Esophagus squamous epithelium (tissue), 5 donors: ENCODE measurements at regions not wholly inside any gene's neighbourhood (a gene's known extent, or its start where the extent isn't known, plus 50 kb on each side); places are given as distances from the start of the nearest gene placed in this dataset.

Source experiments
- DNase-seq: peaks from one replicate; lab custom pipeline; 2025; lab: John Stamatoyannopoulos, UW
- H3K27ac ChIP-seq, 4 donors: fragments of 200-600 bp; sonication (generic); one replicate each; pipeline ENCODE4 v1.5.1; 2016 to 2019; ENCODE audit warnings: mild to moderate bottlenecking in 1 of 4
- H3K27me3 ChIP-seq, 4 donors: fragments of 200-600 bp; sonication (generic); 1 replicate in 3 of 4; 2 replicates in 1 of 4; pipeline versions ENCODE4 v1.5.1 to v1.6.0; 2017 to 2021; ENCODE audit warnings: antibody characterized with exemption in 1 of 4
- H3K36me3 ChIP-seq, 3 donors: fragments of 200-600 bp; sonication (generic); one replicate each; pipeline ENCODE4 v1.5.1; 2016 to 2019
- H3K4me1 ChIP-seq, 3 donors: fragments of 200-600 bp; sonication (generic); one replicate each; pipeline ENCODE4 v1.5.1; 2017 to 2019
- H3K4me3 ChIP-seq, 4 donors: fragments of 200-600 bp; sonication (generic); 1 replicate in 3 of 4; 2 replicates in 1 of 4; pipeline ENCODE4 v1.5.1; 2016 to 2019; ENCODE audit warnings: mild to moderate bottlenecking in 2 of 4, moderate library complexity in 1 of 4
- H3K9me3 ChIP-seq, 3 donors: fragments of 200-600 bp; sonication (generic); one replicate each; pipeline ENCODE4 v1.5.1; 2016 to 2019
- POLR2A ChIP-seq, 4 donors: fragments of 450-650 bp; IDR thresholded peaks; one replicate each; pipeline ENCODE4 v1.6.1; 2017; ENCODE audit warnings: antibody characterized with exemption in 4 of 4, mild to moderate bottlenecking in 4 of 4, moderate library complexity in 3 of 4
- WGBS, 2 donors: methylation state at CpG; one replicate each; pipeline ENCODE4 v1.1.5; 2018; 5-methylcytosine and 5-hydroxymethylcytosine counted together
- intact Hi-C: fragments of 100-400 bp; cut with DNase I; formaldehyde crosslinking; loops from one replicate; pipeline ENCODE4 v1.15.0; 2022
- TF ChIP-seq, protein P1 (sequence below), 6 experiments: fragments of 450-650 bp in 4 of 6; fragments of 200-600 bp in 2 of 6; sonication (generic) in 2 of 6; IDR thresholded peaks; one replicate each; pipeline ENCODE4 v1.5.1; 2016 to 2019; ENCODE audit warnings: antibody characterized with exemption in 6 of 6, mild to moderate bottlenecking in 4 of 6, moderate library complexity in 4 of 6
- donor health status: DM: yes; HTN: yes; CAD: no.

GRCh38 chr11:69230856-69231425 lies 63.0 kb upstream of the MYEOV start:
- H3K4me1 ChIP-seq: no peaks in the 10 kb centered on the region
- H3K4me3 ChIP-seq: no peak overlapping the region
- no peaks in the 10 kb centered on the region for H3K36me3 ChIP-seq
- no peak overlapping the region for H3K27ac ChIP-seq
- 72 to 80% methylated on average over 6 to 9 of the region's 9 CpGs for WGBS, 2 donors
- peaks cover 0 to 11% (median 0%) of the 10 kb centered on the region in 4 donors for H3K27me3 ChIP-seq
- intact Hi-C loops: no loop called here
- DNase-seq: no peak
- TF ChIP-seq, protein P1, sequence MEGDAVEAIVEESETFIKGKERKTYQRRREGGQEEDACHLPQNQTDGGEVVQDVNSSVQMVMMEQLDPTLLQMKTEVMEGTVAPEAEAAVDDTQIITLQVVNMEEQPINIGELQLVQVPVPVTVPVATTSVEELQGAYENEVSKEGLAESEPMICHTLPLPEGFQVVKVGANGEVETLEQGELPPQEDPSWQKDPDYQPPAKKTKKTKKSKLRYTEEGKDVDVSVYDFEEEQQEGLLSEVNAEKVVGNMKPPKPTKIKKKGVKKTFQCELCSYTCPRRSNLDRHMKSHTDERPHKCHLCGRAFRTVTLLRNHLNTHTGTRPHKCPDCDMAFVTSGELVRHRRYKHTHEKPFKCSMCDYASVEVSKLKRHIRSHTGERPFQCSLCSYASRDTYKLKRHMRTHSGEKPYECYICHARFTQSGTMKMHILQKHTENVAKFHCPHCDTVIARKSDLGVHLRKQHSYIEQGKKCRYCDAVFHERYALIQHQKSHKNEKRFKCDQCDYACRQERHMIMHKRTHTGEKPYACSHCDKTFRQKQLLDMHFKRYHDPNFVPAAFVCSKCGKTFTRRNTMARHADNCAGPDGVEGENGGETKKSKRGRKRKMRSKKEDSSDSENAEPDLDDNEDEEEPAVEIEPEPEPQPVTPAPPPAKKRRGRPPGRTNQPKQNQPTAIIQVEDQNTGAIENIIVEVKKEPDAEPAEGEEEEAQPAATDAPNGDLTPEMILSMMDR (IDR thresholded peaks at IDR 0.05): no peak
- TF ChIP-seq POLR2A (IDR thresholded peaks at IDR 0.05): no peak
- no peaks in the 10 kb centered on the region for H3K9me3 ChIP-seq

- Histone ChIP-seq H3K27me3 (peaks cover 0 to 11% (median 0%) of the 10 kb centered on the region in 4 donors), H3K36me3 (no peaks in the 10 kb centered on the region), H3K4me1 (no peaks in the 10 kb centered on the region), H3K9me3 (no peaks in the 10 kb centered on the region), H3K4me3 (no peak overlapping the region), H3K27ac (no peak overlapping the region)
- WGBS, 2 donors: 80 to 86% methylated on average over 7 to 8 of the region's 9 CpGs
- no peak for DNase-seq
- intact Hi-C loops: no loop called here
- TF ChIP-seq, protein P1 (IDR thresholded peaks at IDR 0.05): no peak
- no peak for TF ChIP-seq POLR2A (IDR thresholded peaks at IDR 0.05)
Observed at GRCh38 chr11:69231466-69232018, 62.4 kb upstream of the MYEOV start.

DNA sequence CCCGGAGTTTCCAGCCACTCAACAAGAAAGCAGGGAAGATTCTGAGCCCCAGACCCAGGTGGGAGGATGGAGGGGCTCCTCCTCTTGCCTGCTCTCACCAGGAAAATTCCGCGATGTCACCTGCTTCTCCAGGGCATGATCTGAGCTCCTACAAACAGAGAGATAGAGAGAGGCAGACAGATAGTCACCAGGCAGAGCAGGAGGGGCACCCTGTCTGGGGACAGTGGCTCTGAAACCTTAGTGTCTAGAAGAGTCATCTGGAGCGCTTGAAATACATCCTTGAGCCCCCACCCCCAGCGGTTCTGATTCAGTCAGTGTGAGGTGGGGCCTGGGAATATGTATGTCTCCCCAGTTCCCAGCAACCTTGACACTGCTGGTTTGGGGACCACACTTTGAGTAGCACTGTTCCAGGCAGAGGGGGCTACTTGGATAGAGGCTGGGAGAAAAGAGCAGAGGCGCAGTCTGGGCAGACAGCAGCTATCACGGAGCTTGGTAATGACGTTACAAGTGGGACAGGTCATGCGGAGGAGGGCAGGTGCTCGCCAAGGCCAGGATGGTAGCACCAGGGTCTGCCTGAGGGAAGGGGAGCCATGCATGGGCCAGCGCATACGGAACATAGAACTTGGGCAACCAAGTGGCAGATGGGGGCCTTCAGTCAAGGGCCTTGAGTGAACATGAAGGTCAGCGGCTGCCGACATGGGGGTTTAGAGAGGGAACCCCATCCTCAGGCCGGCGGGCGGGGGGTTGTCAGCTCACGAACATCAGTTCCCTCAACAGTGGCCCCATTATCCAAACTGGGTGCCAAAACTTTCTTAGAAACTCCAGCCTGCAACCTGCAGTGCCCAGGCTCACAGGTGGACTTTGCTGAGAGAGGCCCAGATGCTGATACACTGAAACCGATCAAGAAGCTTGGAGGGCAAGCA lies 60.9 kb upstream of the MYEOV start:
- no peak for TF ChIP-seq POLR2A (IDR thresholded peaks at IDR 0.05)
- TF ChIP-seq, protein P1 (IDR thresholded peaks at IDR 0.05): no peak
- Histone ChIP-seq H3K27me3 (peaks cover 0 to 4% (median 0%) of the 10 kb centered on the region in 4 donors), H3K36me3 (no peaks in the 10 kb centered on the region), H3K9me3 (no peaks in the 10 kb centered on the region), H3K4me3 (no peak overlapping the region), H3K27ac (no peak overlapping the region), H3K4me1 (no peaks in the 10 kb centered on the region)
- 93 to 96% methylated on average over 15 to 19 of the region's 19 CpGs for WGBS, 2 donors
- intact Hi-C loops: no loop called here
- DNase-seq: no peak

- Histone ChIP-seq H3K4me1 (no peaks in the 10 kb centered on the region), H3K9me3 (no peaks in the 10 kb centered on the region), H3K27ac (no peak overlapping the region), H3K27me3 (peaks cover 0 to 4% (median 0%) of the 10 kb centered on the region in 4 donors), H3K4me3 (no peak overlapping the region), H3K36me3 (no peaks in the 10 kb centered on the region)
- no peak for TF ChIP-seq POLR2A (IDR thresholded peaks at IDR 0.05)
- TF ChIP-seq, protein P1 (IDR thresholded peaks at IDR 0.05): no peak
- intact Hi-C loops: no loop called here
- WGBS, 2 donors: 93 to 94% methylated on average over 22 of the region's 26 CpGs
- DNase-seq: no peak
Observed at GRCh38 chr11:69233744-69234570, 60.0 kb upstream of the MYEOV start.
